PC-3 (cell line): ENCODE measurements at regions not wholly inside any gene's neighbourhood (a gene's known extent, or its start where the extent isn't known, plus 50 kb on each side); places are given as distances from the start of the nearest gene placed in this dataset.
A peak's percentile ranks its signal among the peaks of the same experiment; 100 is the strongest.

ENCODE experiments used
- CTCF ChIP-seq: fragments of 300-600 bp; sonication (generic); conservative IDR thresholded peaks from 2 replicates; pipeline ENCODE4 v1.5.1; 2017; ENCODE audit warnings: antibody characterized with exemption, low read depth, mild to moderate bottlenecking, low read length
- EZH2phosphoT487 ChIP-seq: fragments of 300-600 bp; sonication (generic); IDR thresholded peaks from 2 replicates; pipeline ENCODE4 v1.6.1; 2018; ENCODE audit warnings: mild to moderate bottlenecking, antibody characterized with exemption, low read length, borderline replicate concordance

DNA sequence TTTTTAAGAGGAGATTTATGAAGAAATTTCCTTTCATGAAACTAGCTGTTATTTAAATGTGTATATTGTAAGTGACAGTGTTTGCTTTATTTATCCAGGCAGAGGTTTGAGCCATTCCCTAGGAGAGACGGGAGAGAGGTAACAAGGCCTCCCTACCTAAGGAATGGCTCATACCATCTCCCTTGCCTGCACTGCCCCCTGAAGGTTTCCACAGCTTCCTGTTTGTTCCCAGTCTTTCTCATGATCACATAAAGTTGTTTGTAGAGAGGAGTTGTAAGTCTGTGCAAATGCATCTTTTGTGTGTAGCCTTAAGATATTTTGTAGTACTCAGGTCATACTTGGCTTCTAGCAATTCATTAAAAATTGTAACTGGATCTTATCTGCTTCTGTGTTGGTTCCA, 1504.5 kb upstream of the PCDH10 start:
- peak; percentile 58 for TF ChIP-seq CTCF
- TF ChIP-seq EZH2phosphoT487: no peak
